ENCODE measurements at regions not wholly inside any gene's neighbourhood (a gene's known extent, or its start where the extent isn't known, plus 50 kb on each side); places are given as distances from the start of the nearest gene placed in this dataset.

- no peak for DNase-seq (ENCODE audit: low read depth in 2 of 2)
Measured at GRCh38 chr10:83934641-83935338, 204.5 kb upstream of the GHITM start.

GRCh38 chr10:83935339-83935736, 204.0 kb upstream of the GHITM start:
- no peak for DNase-seq (ENCODE audit: low read depth in 2 of 2)

- DNase-seq (ENCODE audit: low read depth in 2 of 2), result no peak
Measured at GRCh38 chr10:83935911-83936310, 203.4 kb upstream of the GHITM start.

- DNase-seq (ENCODE audit: low read depth in 2 of 2), result no peak
Measured at GRCh38 chr10:83937161-83937560, 202.1 kb upstream of the GHITM start.

GRCh38 chr10:83937826-83938225, 201.5 kb upstream of the GHITM start:
- no peak for DNase-seq (ENCODE audit: low read depth in 2 of 2)

- DNase-seq (ENCODE audit: low read depth in 2 of 2), result no peak
Measured at GRCh38 chr10:83941189-83941588, 198.1 kb upstream of the GHITM start.

- DNase-seq (ENCODE audit: low read depth in 2 of 2), result no peak
Measured at GRCh38 chr10:83942410-83942809, 196.9 kb upstream of the GHITM start.

GRCh38 chr10:83943049-83943448, 196.3 kb upstream of the GHITM start:
- DNase-seq (ENCODE audit: low read depth in 2 of 2), result no peak

GRCh38 chr10:83943920-83944319, 195.4 kb upstream of the GHITM start:
- DNase-seq (ENCODE audit: low read depth in 2 of 2), result no peak

- DNase-seq (ENCODE audit: low read depth in 2 of 2), result no peak
Measured at GRCh38 chr10:83945982-83946718, 193.2 kb upstream of the GHITM start.

GRCh38 chr10:83952314-83952713, 187.0 kb upstream of the GHITM start:
- DNase-seq (ENCODE audit: low read depth in 2 of 2), result no peak

- no peak for DNase-seq (ENCODE audit: low read depth in 2 of 2)
Measured at GRCh38 chr10:83953589-83953988, 185.7 kb upstream of the GHITM start.

GRCh38 chr10:83954193-83954799, 185.0 kb upstream of the GHITM start:
- DNase-seq (ENCODE audit: low read depth in 2 of 2), result no peak

- no peak for DNase-seq (ENCODE audit: low read depth in 2 of 2)
Measured at GRCh38 chr10:83955406-83955805, 183.9 kb upstream of the GHITM start.

GRCh38 chr10:83957168-83957947, 182.0 kb upstream of the GHITM start:
- DNase-seq (ENCODE audit: low read depth in 2 of 2), result no peak

GRCh38 chr10:83959328-83959727, 180.0 kb upstream of the GHITM start:
- no peak for DNase-seq (ENCODE audit: low read depth in 2 of 2)

GRCh38 chr10:83960125-83960524, 179.2 kb upstream of the GHITM start:
- no peak for DNase-seq (ENCODE audit: low read depth in 2 of 2)

- no peak for DNase-seq (ENCODE audit: low read depth in 2 of 2)
Measured at GRCh38 chr10:83961620-83962019, 177.7 kb upstream of the GHITM start.

GRCh38 chr10:83963446-83963845, 175.9 kb upstream of the GHITM start:
- DNase-seq (ENCODE audit: low read depth in 2 of 2), result no peak

GRCh38 chr10:83965473-83965872, 173.8 kb upstream of the GHITM start:
- DNase-seq (ENCODE audit: low read depth in 2 of 2), result no peak

GRCh38 chr10:83968052-83968451, 171.3 kb upstream of the GHITM start:
- no peak for DNase-seq (ENCODE audit: low read depth in 2 of 2)

- DNase-seq (ENCODE audit: low read depth in 2 of 2), result no peak
Measured at GRCh38 chr10:83978681-83979383, 160.5 kb upstream of the GHITM start.
